ENCODE measurements at regions not wholly inside any gene's neighbourhood (a gene's known extent, or its start where the extent isn't known, plus 50 kb on each side); places are given as distances from the start of the nearest gene placed in this dataset.

- H3K4me3 ChIP-seq (ENCODE audit: insufficient read depth, low read depth, low read length): no peak overlapping the region
- Mint-ChIP-seq H3K4me3 (ENCODE audit: unreplicated experiment) (no peak overlapping the region), H3K27me3 (ENCODE audit: low read depth, unreplicated experiment) (no peaks in the 10 kb centered on the region), H3K36me3 (ENCODE audit: low read depth, unreplicated experiment) (no peaks in the 10 kb centered on the region), H3K27ac (ENCODE audit: unreplicated experiment) (no peak overlapping the region), H3K9me3 (ENCODE audit: unreplicated experiment) (no peaks in the 10 kb centered on the region), H3K4me1 (ENCODE audit: low read depth, unreplicated experiment) (no peaks in the 10 kb centered on the region)
- TF ChIP-seq CTCF (IDR thresholded peaks at IDR 0.05; ENCODE audit: insufficient read depth, low read depth, low read length): no peak
- TF ChIP-seq EZH2 (IDR thresholded peaks at IDR 0.05; ENCODE audit: insufficient read depth, low read length): no peak
- H3K36me3 ChIP-seq (ENCODE audit: insufficient read depth, low read length): no peaks in the 10 kb centered on the region
- FAIRE-seq (no peak), DNase-seq (ENCODE audit: low read depth) (peak; percentile 11)
- no peaks in the 10 kb centered on the region for H3K27me3 ChIP-seq (ENCODE audit: insufficient read depth, low read length)
- H2AFZ ChIP-seq (ENCODE audit: low read depth, low read length): no peak overlapping the region
- no peaks in the 10 kb centered on the region for H4K20me1 ChIP-seq (ENCODE audit: insufficient read depth, low read length)
- no peak overlapping the region for H3K4me2 ChIP-seq (ENCODE audit: low read length)
- H3K79me2 ChIP-seq (ENCODE audit: insufficient read depth, low read length): no peaks in the 10 kb centered on the region
- no peaks in the 10 kb centered on the region for H3K9me3 ChIP-seq (ENCODE audit: insufficient read depth, low read depth, low read length)
- H3K27ac ChIP-seq (ENCODE audit: low read depth, low read length): no peak overlapping the region
- H3K4me1 ChIP-seq (ENCODE audit: insufficient read depth, low read length): no peaks in the 10 kb centered on the region
- no peak overlapping the region for H3K9ac ChIP-seq (ENCODE audit: low read length)
Measured at GRCh38 chr7:49418963-49419362, 354.5 kb upstream of the VWC2 start.

GRCh38 chr7:49422564-49422963 lies 350.9 kb upstream of the VWC2 start:
- Histone ChIP-seq H3K36me3 (ENCODE audit: insufficient read depth, low read length) (no peaks in the 10 kb centered on the region), H2AFZ (ENCODE audit: low read depth, low read length) (no peak overlapping the region), H3K4me1 (ENCODE audit: insufficient read depth, low read length) (no peaks in the 10 kb centered on the region), H3K27me3 (ENCODE audit: insufficient read depth, low read length) (no peaks in the 10 kb centered on the region), H3K4me3 (ENCODE audit: insufficient read depth, low read depth, low read length) (no peak overlapping the region), H3K4me2 (ENCODE audit: low read length) (no peak overlapping the region), H3K9ac (ENCODE audit: low read length) (no peak overlapping the region), H3K79me2 (ENCODE audit: insufficient read depth, low read length) (no peaks in the 10 kb centered on the region), H3K27ac (ENCODE audit: low read depth, low read length) (no peak overlapping the region), H4K20me1 (ENCODE audit: insufficient read depth, low read length) (no peaks in the 10 kb centered on the region), H3K9me3 (ENCODE audit: insufficient read depth, low read depth, low read length) (no peaks in the 10 kb centered on the region)
- TF ChIP-seq EZH2 (IDR thresholded peaks at IDR 0.05; ENCODE audit: insufficient read depth, low read length) (no peak), CTCF (IDR thresholded peaks at IDR 0.05; ENCODE audit: insufficient read depth, low read depth, low read length) (no peak)
- Mint-ChIP-seq H3K9me3 (ENCODE audit: unreplicated experiment) (no peaks in the 10 kb centered on the region), H3K27ac (ENCODE audit: unreplicated experiment) (no peak overlapping the region), H3K36me3 (ENCODE audit: low read depth, unreplicated experiment) (no peaks in the 10 kb centered on the region), H3K4me3 (ENCODE audit: unreplicated experiment) (no peak overlapping the region), H3K27me3 (ENCODE audit: low read depth, unreplicated experiment) (no peaks in the 10 kb centered on the region), H3K4me1 (ENCODE audit: low read depth, unreplicated experiment) (no peaks in the 10 kb centered on the region)
- DNase-seq (ENCODE audit: low read depth): no peak
- FAIRE-seq: no peak

- Histone ChIP-seq H2AFZ (ENCODE audit: low read depth, low read length) (no peak overlapping the region), H3K4me1 (ENCODE audit: insufficient read depth, low read length) (no peaks in the 10 kb centered on the region), H4K20me1 (ENCODE audit: insufficient read depth, low read length) (no peaks in the 10 kb centered on the region), H3K4me3 (ENCODE audit: insufficient read depth, low read depth, low read length) (no peak overlapping the region), H3K4me2 (ENCODE audit: low read length) (no peak overlapping the region), H3K27me3 (ENCODE audit: insufficient read depth, low read length) (no peaks in the 10 kb centered on the region), H3K9me3 (ENCODE audit: insufficient read depth, low read depth, low read length) (no peaks in the 10 kb centered on the region), H3K27ac (ENCODE audit: low read depth, low read length) (no peak overlapping the region), H3K9ac (ENCODE audit: low read length) (no peak overlapping the region), H3K79me2 (ENCODE audit: insufficient read depth, low read length) (no peaks in the 10 kb centered on the region), H3K36me3 (ENCODE audit: insufficient read depth, low read length) (no peaks in the 10 kb centered on the region)
- Mint-ChIP-seq H3K36me3 (ENCODE audit: low read depth, unreplicated experiment) (no peaks in the 10 kb centered on the region), H3K9me3 (ENCODE audit: unreplicated experiment) (no peaks in the 10 kb centered on the region), H3K4me3 (ENCODE audit: unreplicated experiment) (no peak overlapping the region), H3K4me1 (ENCODE audit: low read depth, unreplicated experiment) (no peaks in the 10 kb centered on the region), H3K27me3 (ENCODE audit: low read depth, unreplicated experiment) (no peaks in the 10 kb centered on the region), H3K27ac (ENCODE audit: unreplicated experiment) (no peak overlapping the region)
- FAIRE-seq: no peak
- TF ChIP-seq EZH2 (IDR thresholded peaks at IDR 0.05; ENCODE audit: insufficient read depth, low read length): no peak
- no peak for TF ChIP-seq CTCF (IDR thresholded peaks at IDR 0.05; ENCODE audit: insufficient read depth, low read depth, low read length)
- DNase-seq (ENCODE audit: low read depth): no peak
Measured at GRCh38 chr7:49424109-49424508, 349.3 kb upstream of the VWC2 start.

Data from astrocyte (in vitro differentiated cells and primary cell).